GM21576 (cell line): ENCODE measurements at regions not wholly inside any gene's neighbourhood (a gene's known extent, or its start where the extent isn't known, plus 50 kb on each side); places are given as distances from the start of the nearest gene placed in this dataset.

Experiments used
- ATAC-seq: cut with Tn5 transposase; IDR thresholded peaks from one replicate; pipeline ENCODE4 v1.9.1; 2021; ENCODE audit warnings: mild to moderate bottlenecking, moderate library complexity; ENCODE audit not compliant: unreplicated experiment

DNA sequence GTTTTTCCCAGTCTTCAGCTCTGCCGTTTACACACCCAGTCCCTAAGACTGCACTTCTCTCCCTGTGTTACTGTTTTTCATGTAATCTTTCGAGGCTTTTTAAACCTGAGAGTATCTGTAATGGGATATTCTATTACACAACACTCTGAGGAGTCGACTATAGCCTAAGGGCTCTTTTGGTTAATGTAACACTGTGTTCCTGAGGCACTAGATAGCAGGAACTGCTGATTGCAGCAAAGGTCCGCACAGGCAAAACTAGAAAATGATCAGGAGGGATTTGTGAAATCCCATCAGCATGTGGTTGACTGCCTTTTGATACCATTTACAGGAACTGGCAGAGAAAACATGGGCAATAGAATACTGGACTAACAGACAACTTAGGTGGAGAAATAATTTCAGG lies 512.3 kb upstream of the RAG2 start:
- no peak for ATAC-seq

DNA sequence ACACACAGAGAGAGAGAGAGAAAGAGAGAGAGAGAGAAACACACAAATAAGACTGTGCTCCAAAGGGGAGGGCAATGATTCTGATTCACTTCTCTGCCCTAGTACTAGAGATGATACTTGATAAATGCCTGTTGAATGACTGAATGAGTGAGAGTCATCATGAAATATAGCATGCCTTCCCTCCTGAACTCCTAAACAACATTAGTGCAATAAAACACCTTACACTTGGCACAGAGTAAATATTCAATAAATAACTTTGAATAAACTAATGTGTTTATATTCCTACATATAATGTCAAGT lies 511.2 kb upstream of the RAG2 start:
- no peak for ATAC-seq

DNA sequence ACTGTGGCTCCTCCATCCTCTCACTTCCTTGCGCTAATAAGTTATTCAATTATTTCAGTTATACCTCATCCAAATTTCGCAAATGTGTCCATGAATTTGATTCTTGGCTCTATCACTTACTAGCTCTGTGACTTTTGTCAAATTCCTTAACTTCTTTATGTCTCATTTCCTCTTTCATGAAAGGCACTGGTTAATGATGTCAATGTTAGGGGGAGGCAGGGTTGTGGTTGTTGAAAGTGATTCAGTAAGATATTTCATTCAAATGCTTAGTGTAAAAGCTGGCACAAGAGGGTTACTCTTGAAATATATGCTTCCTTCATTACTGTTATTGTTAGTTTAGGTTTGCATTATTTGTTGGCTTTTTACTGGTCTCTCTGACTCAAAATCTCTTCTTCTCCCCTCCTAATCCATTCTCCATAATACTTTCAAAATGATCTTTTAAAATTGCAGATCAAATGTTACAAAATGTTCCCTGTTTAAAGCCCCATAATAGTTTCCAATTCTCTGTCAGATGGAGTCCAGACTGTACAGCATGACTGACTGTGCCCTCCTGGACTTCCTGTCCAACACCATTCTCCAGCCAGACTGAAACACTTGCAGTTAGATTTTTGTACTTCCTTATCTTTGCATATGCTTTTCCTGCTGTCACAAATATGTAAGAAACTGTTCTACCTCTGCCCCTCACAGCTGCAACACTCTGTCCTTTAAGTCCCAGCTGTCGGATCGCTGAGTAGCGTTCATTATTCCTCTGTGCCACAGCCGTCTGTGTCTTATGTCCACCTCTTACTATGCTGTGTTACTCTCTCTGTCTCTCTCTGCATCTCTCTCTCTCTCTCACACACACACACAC lies 510.6 kb upstream of the RAG2 start:
- ATAC-seq = no peak

DNA sequence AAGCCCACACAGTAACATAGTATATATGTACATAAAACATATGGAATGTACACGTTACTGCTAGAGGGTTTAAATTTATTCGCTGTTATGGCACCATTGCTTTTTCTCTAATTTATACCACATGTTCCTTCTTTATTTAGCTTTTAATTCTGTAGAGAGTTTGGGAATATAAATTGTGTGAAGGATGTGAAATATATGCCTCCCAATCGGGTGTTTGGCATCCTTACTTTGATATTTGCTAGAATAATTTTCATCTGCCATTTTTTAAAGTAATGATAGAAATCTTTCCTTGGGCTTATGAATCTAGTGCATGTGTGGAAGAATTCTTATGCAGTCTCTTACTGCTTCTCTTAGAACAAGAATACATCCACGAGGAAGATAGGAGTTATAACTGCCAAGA lies 509.8 kb upstream of the RAG2 start:
- ATAC-seq = no peak

DNA sequence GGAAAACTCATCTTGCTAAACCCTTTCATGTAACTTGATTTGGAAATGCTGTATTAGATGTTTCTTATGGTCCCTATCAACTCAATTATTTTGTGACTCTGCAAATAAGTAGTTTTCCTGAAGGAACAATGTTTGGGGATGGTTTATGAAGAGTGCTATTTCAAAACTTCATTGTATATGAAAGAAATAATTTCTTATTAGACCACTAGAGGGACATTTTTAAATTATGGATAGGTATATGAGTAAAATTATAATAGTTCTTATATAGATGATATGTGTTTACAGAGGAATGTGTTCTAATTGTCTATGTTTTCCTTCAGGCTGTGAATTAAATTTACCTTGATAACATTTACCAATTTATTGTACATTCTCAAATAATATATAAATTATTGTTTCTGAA lies 509.4 kb upstream of the RAG2 start:
- no peak for ATAC-seq

DNA sequence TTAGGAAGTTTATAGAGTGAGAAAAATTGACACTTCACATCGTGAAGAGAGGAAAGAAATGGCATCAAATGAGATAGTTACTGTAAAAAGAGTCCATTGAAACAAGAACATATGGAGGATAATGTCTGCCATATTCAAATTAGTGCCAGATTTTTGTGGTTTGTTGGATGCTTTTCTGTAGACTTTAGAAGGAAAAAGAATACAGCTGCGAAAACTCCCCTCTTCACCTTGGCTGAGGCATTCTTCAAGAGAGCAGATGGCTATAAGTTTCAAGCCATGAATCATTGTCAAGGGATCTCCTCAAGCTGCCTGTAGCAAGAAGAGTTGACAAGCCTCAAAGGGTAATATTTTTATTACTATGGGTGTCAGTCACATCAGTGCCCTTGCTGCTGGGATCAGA lies 507.4 kb upstream of the RAG2 start:
- ATAC-seq = no peak

DNA sequence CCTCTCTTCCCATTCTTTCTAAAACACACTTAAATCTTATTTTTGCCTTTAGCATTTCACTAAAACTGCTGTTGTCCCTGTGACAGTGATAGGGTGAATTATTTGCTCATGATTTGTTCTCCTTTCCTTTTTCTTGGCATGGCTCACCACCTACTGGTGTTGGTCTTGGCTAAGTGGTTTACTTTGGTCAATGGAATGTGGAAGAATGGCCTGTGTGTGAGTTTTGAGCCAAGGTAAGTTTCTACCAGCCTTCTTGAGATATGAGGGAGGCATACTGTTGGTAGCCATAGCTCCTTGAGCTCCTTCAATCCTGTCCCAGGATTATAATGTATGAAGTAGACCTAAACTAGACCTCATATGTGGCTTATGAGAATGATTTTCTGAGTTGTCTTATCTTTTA lies 506.3 kb upstream of the RAG2 start:
- ATAC-seq = no peak

DNA sequence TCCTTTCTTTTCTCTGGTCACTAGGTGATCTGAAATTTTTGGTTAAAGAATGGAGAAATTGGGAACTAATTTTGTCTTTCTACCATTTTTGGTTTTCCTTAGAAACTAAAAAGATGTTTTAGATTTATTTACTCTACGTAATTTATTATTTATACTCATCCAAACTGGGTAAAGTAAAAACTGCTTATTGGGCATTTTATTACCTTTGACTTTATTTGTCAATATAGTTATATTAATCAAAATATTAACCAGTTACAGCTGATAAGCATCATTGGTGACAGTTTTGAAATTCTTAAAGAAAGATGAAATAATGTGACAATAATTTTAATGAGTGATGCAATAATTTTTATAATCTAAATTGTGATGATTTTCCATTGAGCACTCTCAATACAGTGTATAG lies 502.0 kb upstream of the RAG2 start:
- no peak for ATAC-seq

DNA sequence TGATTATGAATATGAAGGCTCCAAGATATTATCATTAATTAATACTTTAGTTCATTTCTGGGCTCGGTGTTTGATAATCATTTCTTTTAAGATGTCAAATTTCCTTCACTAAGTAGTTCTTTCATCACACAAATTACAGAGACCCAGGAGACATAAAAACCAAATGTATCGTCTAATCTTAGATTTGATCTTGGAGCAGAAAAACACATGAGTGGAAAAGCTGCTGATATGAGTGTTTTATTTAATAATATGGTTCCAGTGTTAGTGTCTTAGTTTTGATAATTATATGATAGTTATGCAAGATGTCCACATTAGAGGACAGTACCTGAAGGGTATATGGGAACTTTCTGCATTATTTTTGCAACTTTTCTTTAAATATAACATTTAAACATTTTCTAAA lies 494.5 kb upstream of the RAG2 start:
- ATAC-seq = no peak

DNA sequence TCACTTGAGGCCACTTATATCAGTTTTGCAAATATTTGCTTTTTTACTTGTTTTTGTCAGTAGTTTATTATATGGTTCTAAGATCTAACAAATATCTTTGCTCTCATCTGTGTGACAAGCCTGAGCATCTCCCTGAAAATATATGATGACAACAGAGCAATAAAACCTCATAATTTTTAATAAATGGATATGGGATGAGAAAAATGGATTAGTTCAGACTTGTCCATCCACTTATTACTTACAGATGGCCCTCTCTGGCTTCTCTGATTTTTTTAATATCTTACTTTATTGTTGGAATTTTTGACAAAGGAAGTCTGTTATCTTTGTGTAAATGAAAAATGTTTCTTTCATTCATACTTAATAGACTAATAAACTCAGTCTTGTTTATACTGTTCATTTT lies 491.4 kb upstream of the RAG2 start:
- no peak for ATAC-seq

DNA sequence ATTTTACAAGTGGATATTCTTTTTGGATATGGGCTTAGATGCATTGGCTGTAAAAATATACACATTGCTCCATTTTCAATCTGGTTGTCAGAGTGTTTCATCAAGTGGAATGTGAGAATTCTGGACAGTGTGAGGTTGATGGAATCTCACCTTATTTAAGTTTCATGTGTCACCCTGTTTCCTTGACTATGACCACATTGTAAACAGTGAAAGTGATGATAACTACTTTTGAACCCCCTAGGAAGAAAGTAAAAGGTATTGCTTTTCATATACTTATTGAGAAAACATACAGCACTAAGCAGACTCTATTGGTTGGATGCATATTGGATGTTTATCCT lies 490.5 kb upstream of the RAG2 start:
- ATAC-seq = no peak

DNA sequence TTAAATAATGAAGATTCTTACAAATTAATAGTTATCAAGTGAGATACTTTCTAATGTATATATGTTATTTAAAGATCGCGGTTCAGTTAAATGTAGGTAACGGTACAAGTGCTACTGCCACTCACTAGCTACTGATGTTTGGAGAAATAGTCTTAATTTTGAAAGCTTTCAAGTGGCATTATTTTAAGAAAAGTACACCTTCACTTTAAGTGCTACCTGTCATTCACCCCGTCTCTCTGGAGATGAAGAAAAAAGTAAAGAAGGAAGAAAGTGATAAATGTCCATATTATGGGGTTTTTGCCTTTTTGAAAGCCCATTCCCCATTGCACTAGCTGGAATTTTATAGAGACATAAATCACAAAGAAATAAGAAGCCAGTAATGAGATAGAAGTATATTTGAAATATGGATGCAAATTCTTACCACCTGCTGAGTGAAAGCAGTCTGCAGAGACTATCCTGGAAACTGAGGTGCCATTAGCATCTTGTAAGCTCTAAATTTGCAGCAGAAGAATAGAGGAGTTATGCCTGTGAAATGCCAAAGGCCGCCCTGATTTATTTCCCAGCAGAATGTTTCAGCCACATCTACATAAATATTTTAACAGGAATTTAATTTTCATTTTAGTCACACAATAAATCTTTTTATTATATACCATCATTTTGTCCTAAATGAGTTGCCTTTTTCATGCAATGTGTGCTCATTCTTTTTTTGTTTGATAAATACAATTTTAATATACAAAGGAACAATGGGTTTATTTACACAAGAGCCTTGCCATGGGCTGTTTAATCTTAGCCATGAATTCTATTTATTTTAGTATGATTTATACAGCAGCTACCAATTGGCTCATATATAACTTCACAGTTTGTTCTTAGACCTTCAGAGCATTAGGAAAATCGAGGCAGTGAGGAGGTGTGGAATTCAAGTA lies 489.9 kb upstream of the RAG2 start:
- no peak for ATAC-seq

DNA sequence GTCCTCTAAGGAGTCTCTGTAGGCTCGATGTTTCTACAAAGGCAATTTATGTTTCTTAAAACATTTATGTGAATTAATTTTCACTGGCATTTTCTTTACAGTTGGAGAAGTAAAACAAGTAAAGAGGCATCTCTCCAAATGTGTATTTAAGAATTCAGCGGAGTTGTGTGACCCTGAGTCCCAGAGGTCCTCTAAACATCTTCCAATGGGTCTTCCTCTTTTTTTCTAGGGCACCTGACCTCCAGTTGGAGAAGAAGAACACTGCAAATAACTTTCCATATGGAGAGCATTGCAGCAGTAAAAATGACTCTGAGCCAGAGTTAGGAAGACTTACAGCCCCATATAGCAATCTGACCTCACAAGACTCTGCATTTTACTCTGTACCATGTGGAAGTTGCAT lies 480.5 kb upstream of the RAG2 start:
- ATAC-seq = no peak

DNA sequence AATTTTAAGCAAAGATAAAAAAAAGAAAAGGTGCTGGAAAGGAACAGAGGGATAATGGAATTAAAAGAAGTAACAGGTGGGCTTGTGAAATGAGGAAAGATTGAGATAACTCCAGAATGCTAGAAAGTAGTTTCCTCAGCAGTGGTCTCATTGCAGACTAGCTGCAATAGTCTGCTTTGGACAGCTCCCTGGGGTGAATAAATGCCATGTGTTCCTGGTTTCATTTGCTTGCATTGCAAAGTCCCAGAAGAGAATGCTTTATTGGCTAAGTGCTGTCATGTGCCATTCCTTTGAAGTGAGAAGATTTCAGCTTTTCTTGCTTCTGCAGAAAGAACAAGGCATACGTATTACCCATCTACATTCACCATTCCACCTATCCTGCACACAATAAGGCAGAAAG lies 478.8 kb upstream of the RAG2 start:
- no peak for ATAC-seq

DNA sequence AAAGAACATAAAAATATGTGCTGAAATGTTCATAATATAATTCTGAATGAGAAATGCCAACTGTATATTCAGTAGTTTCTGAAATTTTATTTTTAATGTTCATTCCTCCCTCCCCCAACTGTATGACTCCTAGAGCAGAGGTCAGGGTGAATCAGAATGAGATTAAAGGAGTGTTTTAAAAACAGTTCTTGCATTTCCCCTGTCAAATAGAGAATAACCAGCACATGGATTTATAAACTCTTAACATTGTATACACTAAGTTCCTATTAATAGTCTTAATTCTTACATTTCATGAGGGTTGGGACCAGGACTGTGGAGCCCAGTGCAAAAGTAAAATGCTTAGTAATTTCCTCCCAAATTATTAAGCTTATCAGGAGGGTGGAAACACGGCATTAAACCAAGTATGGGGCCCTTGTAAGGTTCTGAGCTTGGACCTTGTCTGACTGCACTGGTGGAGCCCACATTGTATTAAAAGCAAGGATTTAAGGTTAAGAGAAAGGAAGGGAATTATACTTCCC lies 474.6 kb upstream of the RAG2 start:
- ATAC-seq = no peak

DNA sequence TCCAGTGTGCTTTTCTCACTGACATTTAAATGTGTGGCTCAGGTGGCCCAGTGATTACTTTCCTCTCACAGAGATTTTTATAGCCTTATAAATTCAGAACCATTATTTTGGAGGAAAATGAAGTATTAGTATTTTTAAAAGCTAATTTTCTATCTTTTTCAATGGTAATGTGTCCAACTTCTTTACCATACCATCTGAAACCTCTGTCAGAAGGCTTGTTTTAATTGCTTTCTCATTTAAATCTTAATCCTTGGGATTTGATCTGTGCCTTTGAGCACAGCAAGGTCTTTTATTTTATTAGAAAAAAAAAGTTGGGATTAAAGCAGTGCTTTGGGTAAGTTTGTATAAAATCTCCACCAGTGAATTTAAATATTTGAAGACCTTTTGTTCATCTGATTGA lies 452.3 kb upstream of the RAG2 start:
- no peak for ATAC-seq

DNA sequence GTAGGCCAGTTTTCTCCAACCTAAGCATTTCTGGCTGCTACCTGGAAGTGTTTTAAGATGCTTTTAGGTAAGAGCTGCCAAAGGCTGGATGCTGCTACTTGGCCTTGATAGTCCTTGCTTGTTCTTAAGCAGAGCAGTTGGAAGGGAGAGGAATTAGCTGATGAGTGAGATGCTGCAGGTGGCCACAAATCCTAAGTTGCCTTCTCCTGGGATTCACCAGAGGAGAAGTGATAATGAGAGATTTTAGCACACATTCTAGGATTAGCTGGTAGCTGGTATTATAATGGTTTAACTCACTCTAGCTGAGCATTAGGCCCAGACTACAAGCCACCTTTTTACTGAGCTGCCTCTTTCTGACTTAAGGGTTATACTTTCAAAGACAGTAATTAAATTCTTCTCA lies 442.9 kb upstream of the RAG2 start:
- ATAC-seq = no peak

DNA sequence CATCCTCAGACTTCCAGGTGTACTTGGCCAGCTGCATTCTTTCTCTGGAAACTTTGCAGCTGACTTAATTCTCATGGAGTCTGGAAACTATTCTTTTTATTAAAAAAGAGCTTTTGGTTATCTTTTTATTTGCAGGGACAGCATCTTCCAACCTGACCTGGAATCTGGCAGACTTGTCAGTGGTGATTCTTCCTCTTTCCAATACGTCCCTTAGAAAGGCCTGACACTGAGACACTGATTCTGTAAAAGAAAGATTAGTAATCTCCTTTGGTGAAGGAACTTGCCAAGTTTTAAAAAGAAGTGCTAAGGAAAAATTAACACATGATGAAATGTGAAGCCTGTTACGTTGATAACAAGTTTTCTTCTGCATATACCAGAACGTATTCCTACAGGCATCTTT lies 440.9 kb upstream of the RAG2 start:
- no peak for ATAC-seq

DNA sequence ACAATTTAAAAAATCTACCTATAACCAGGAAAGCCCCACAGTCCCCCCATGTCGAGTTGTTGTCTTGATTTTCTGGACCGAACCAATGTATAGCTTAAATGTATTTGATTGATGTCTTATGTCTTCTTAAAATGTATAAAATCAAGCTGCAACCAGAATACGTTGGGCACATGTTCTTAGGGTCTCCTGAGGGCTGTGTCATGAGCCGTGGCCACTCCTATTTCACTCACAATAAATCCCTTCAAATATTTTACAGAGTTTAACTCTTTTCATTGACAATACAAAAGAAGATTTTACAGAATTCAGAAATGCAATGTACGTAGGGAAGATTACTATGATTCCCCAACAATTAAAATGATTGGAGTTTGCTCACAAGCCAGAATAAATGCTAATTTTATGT lies 428.7 kb upstream of the RAG2 start:
- no peak for ATAC-seq

DNA sequence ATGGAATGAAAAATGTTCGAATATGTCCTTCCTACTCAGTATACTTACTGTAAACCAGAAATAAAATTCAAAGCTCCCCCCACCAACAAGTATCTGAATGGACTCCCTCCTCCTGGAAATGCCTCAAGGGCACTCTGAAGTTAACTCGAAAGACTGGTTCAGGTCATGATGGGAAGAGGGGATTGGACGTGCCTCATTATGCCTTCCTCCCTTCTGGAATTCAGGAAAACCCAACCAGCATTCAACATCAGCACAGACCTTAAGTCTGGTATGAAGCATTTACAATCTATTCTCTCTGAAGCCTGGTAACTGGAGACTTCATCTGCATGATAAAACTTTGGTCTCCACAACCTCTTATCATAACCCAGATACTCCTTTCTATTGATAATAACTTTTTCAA lies 428.3 kb upstream of the RAG2 start:
- no peak for ATAC-seq

DNA sequence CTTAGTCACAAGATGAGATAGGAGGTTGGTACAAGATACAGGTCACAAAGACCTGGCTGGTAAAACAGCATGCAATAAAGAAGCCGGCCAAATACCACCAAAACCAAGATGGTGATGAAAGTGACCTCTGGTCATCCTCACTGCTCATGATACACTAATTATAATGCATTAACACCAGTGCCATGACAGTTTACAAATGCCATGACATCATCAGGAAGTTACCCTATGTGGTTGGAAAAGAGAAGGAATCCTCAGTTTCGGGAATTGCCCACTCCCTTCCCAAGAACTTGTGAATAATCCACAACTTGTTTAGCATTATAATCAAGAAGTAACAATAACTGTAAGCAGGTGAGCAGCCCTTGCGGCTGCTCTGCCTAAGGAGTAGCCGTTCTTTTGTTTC lies 408.5 kb upstream of the RAG2 start:
- no peak for ATAC-seq

DNA sequence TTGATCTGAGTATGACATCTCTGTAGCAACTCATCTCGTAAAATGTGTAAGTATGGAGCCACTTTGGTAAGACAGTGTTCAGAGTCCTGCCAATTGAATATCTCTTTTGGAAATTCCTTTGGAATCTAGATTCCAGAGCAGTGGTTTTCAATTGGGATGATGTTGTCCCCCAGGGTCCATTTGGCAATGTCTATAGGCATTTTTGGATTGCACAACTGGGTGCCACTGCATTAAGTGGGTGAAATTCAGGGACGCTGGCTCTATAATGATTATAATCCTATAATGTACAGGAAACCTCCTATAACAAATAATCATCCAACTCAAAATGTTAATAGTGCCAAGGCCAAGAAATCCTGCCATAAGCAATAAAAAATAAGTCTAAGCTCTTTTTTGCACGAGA lies 404.8 kb upstream of the RAG2 start:
- ATAC-seq = no peak
